ENCODE measurements at regions not wholly inside any gene's neighbourhood (a gene's known extent, or its start where the extent isn't known, plus 50 kb on each side); places are given as distances from the start of the nearest gene placed in this dataset.

GRCh38 chrX:125947501-125947900 is 218.6 kb downstream of the DCAF12L2 start:
- ATAC-seq (no peak), DNase-seq (peak; percentile 7)
- intact Hi-C loops (cut with micrococcal nuclease) = no loop called here
- TF ChIP-seq EZH2 (IDR thresholded peaks at IDR 0.05; ENCODE audit: low read length, unreplicated experiment) = no peak
- TF ChIP-seq, protein P1, sequence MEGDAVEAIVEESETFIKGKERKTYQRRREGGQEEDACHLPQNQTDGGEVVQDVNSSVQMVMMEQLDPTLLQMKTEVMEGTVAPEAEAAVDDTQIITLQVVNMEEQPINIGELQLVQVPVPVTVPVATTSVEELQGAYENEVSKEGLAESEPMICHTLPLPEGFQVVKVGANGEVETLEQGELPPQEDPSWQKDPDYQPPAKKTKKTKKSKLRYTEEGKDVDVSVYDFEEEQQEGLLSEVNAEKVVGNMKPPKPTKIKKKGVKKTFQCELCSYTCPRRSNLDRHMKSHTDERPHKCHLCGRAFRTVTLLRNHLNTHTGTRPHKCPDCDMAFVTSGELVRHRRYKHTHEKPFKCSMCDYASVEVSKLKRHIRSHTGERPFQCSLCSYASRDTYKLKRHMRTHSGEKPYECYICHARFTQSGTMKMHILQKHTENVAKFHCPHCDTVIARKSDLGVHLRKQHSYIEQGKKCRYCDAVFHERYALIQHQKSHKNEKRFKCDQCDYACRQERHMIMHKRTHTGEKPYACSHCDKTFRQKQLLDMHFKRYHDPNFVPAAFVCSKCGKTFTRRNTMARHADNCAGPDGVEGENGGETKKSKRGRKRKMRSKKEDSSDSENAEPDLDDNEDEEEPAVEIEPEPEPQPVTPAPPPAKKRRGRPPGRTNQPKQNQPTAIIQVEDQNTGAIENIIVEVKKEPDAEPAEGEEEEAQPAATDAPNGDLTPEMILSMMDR (conservative IDR thresholded peaks at IDR 0.05; ENCODE audit: low read depth, low read length) = no peak
- TF ChIP-seq EZH2phosphoT487 (IDR thresholded peaks at IDR 0.05; ENCODE audit: borderline replicate concordance, low read length) = no peak
- Histone ChIP-seq H3F3A (ENCODE audit: low read length, unreplicated experiment) (no peaks in the 10 kb centered on the region), H3K4me1 (ENCODE audit: insufficient read depth, low read length) (no peaks in the 10 kb centered on the region), H4K20me1 (ENCODE audit: low read length) (no peaks in the 10 kb centered on the region), H3K4me2 (ENCODE audit: low read length) (no peak overlapping the region), H3K27me3 (ENCODE audit: low read length) (no peaks in the 10 kb centered on the region), H3K9me3 (ENCODE audit: low read length) (no peaks in the 10 kb centered on the region), H3K4me3 (ENCODE audit: low read length) (no peak overlapping the region), H3K27ac (ENCODE audit: low read length) (no peak overlapping the region), H3K79me2 (ENCODE audit: low read length) (no peaks in the 10 kb centered on the region), H3K9ac (ENCODE audit: low read length) (no peak overlapping the region), H3K9me2 (replicated peaks; ENCODE audit: low read length) (no peaks in the 10 kb centered on the region), H2AFZ (ENCODE audit: low read length) (no peak overlapping the region), H3K36me3 (ENCODE audit: low read depth, low read length) (no peaks in the 10 kb centered on the region)
- CTCF ChIA-PET = no interaction called here
- POLR2A ChIA-PET (ENCODE audit: unreplicated experiment) = no interaction called here
- BruUV-seq (replicated peaks) = no TSS peak

- no peak for DNase-seq
- Histone ChIP-seq H3K27ac (ENCODE audit: low read length) (no peak overlapping the region), H2AFZ (ENCODE audit: low read length) (no peak overlapping the region), H3K27me3 (ENCODE audit: low read length) (no peaks in the 10 kb centered on the region), H3K9me2 (replicated peaks; ENCODE audit: low read length) (no peaks in the 10 kb centered on the region), H3K36me3 (ENCODE audit: low read depth, low read length) (no peaks in the 10 kb centered on the region), H4K20me1 (ENCODE audit: low read length) (no peaks in the 10 kb centered on the region), H3K4me2 (ENCODE audit: low read length) (no peak overlapping the region), H3F3A (ENCODE audit: low read length, unreplicated experiment) (no peaks in the 10 kb centered on the region), H3K9ac (ENCODE audit: low read length) (no peak overlapping the region), H3K4me3 (ENCODE audit: low read length) (no peak overlapping the region), H3K4me1 (ENCODE audit: insufficient read depth, low read length) (no peaks in the 10 kb centered on the region), H3K9me3 (ENCODE audit: low read length) (no peaks in the 10 kb centered on the region), H3K79me2 (ENCODE audit: low read length) (no peaks in the 10 kb centered on the region)
- ChIA-PET CTCF (no interaction called here), POLR2A (ENCODE audit: unreplicated experiment) (no interaction called here)
- no peak for TF ChIP-seq EZH2 (IDR thresholded peaks at IDR 0.05; ENCODE audit: low read length, unreplicated experiment)
- TF ChIP-seq EZH2phosphoT487 (IDR thresholded peaks at IDR 0.05; ENCODE audit: borderline replicate concordance, low read length) = no peak
- TF ChIP-seq, protein P1 (conservative IDR thresholded peaks at IDR 0.05; ENCODE audit: low read depth, low read length) = no peak
- BruUV-seq (replicated peaks) = no TSS peak
- intact Hi-C loops (cut with micrococcal nuclease) = no loop called here
- ATAC-seq = no peak
These were observed 213.1 kb downstream of the DCAF12L2 start for GRCh38 chrX:125952973-125953372.

DNA sequence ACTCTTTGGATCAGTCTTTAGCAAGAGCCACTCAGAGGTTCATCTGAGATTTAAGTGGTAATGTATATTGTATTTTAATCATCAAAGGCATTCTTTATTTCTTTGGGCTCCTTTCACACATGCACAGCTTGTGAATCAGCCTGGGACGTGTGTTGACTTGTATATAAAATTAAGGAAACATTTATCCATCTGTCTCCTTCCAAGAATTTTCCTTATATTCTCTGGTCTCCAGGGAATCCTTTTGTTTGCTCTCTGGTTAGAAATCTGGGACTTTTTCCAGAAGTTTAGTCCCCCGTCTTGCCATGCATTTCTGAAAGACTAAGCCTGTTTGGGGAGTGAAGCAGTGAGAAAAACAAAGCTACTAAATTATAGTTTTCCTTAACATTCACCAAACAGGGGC is 212.3 kb downstream of the DCAF12L2 start:
- BruUV-seq (replicated peaks) = no TSS peak
- POLR2A ChIA-PET (ENCODE audit: unreplicated experiment) = no interaction called here
- no peak overlapping the region for H3K4me2 ChIP-seq (ENCODE audit: low read length)
- no peak overlapping the region for H3K9ac ChIP-seq (ENCODE audit: low read length)
- H3F3A ChIP-seq (ENCODE audit: low read length, unreplicated experiment) = no peaks in the 10 kb centered on the region
- no peak overlapping the region for H3K27ac ChIP-seq (ENCODE audit: low read length)
- TF ChIP-seq EZH2phosphoT487 (IDR thresholded peaks at IDR 0.05; ENCODE audit: borderline replicate concordance, low read length) = no peak
- TF ChIP-seq, protein P1 (conservative IDR thresholded peaks at IDR 0.05; ENCODE audit: low read depth, low read length) = no peak
- TF ChIP-seq EZH2 (IDR thresholded peaks at IDR 0.05; ENCODE audit: low read length, unreplicated experiment) = no peak
- no peaks in the 10 kb centered on the region for H3K79me2 ChIP-seq (ENCODE audit: low read length)
- intact Hi-C loops (cut with micrococcal nuclease) = no loop called here
- H3K4me1 ChIP-seq (ENCODE audit: insufficient read depth, low read length) = no peaks in the 10 kb centered on the region
- CTCF ChIA-PET = no interaction called here
- ATAC-seq (no peak), DNase-seq (no peak)
- no peaks in the 10 kb centered on the region for H3K27me3 ChIP-seq (ENCODE audit: low read length)
- no peaks in the 10 kb centered on the region for H3K9me3 ChIP-seq (ENCODE audit: low read length)
- no peaks in the 10 kb centered on the region for H3K36me3 ChIP-seq (ENCODE audit: low read depth, low read length)
- H3K4me3 ChIP-seq (ENCODE audit: low read length) = no peak overlapping the region
- no peak overlapping the region for H2AFZ ChIP-seq (ENCODE audit: low read length)
- no peaks in the 10 kb centered on the region for H3K9me2 ChIP-seq (replicated peaks; ENCODE audit: low read length)
- H4K20me1 ChIP-seq (ENCODE audit: low read length) = no peaks in the 10 kb centered on the region
